Thyroid gland (tissue), 4 donors: ENCODE measurements at regions not wholly inside any gene's neighbourhood (a gene's known extent, or its start where the extent isn't known, plus 50 kb on each side); places are given as distances from the start of the nearest gene placed in this dataset.

Source experiments
- DNase-seq, 2 donors: peaks; one replicate each; pipeline ENCODE4 v3.0.0-alpha.2; 2019
- H3K27ac ChIP-seq, 3 donors: fragments of 200-600 bp; sonication (generic); 1 replicate in 2 of 3; 2 replicates in 1 of 3; pipeline ENCODE4 v1.5.1; 2016 to 2019; ENCODE audit warnings: mild to moderate bottlenecking in 1 of 3, moderate library complexity in 1 of 3
- H3K27me3 ChIP-seq: fragments of 200-600 bp; sonication (generic); one replicate; pipeline ENCODE4 v1.5.1; 2019
- H3K36me3 ChIP-seq, 2 donors: fragments of 200-600 bp; sonication (generic); one replicate each; pipeline ENCODE4 v1.5.1; 2016 to 2019
- H3K4me1 ChIP-seq, 2 donors: fragments of 200-600 bp; sonication (generic); one replicate each; pipeline ENCODE4 v1.5.1; 2017 to 2019
- H3K4me3 ChIP-seq, 3 donors: fragments of 200-600 bp; sonication (generic); replicated peaks in 1 of 3; 1 replicate in 2 of 3; 2 replicates in 1 of 3; pipeline ENCODE4 v1.5.1; 2016; ENCODE audit warnings: mild to moderate bottlenecking in 1 of 3
- H3K9me3 ChIP-seq: fragments of 200-600 bp; sonication (generic); one replicate; pipeline ENCODE4 v1.5.1; 2017
- POLR2A ChIP-seq, 2 donors: fragments of 450-650 bp; IDR thresholded peaks; one replicate each; pipeline ENCODE4 v1.6.1; 2017; ENCODE audit warnings: antibody characterized with exemption in 2 of 2, mild to moderate bottlenecking in 2 of 2, moderate library complexity in 1 of 2
- WGBS, 2 donors: methylation state at CpG; one replicate each; pipeline ENCODE4 v1.1.5; 2017; 5-methylcytosine and 5-hydroxymethylcytosine counted together
- intact Hi-C: fragments of 100-400 bp; cut with DNase I; formaldehyde crosslinking; loops from one replicate; pipeline ENCODE4 v1.15.1; 2023
- TF ChIP-seq, protein P1 (sequence below), 6 experiments: fragments of 200-600 bp in 3 of 6; fragments of 450-650 bp in 3 of 6; sonication (generic) in 3 of 6; IDR thresholded peaks; one replicate each; pipeline ENCODE4 v1.5.1; 2016 to 2019; ENCODE audit warnings: antibody characterized with exemption in 6 of 6, mild to moderate bottlenecking in 2 of 6, inconsistent platforms in 1 of 6, moderate library complexity in 1 of 6

DNA sequence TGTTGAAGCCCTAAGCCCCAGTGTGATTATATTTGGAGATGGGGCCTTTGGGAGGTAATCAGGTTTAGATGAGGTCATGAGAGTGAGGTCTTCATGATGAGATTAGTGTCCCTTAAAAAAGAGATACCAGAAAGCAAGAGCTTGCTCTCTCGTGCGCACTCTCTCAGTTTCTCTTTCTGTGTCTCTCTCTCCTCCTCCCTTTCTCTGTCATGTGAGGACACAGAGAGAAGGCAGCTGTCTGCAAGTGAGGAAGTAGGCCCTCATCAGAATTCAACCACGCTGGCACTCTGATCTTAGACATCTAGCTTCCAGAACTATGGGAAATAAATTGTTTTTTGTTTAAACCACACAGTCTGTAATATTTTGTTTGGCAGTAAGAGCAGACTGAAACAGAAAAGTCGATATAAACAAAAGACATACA, 180.5 kb downstream of the IBTK start:
- Histone ChIP-seq H3K4me1 (no peaks in the 10 kb centered on the region), H3K9me3 (no peaks in the 10 kb centered on the region), H3K36me3 (no peaks in the 10 kb centered on the region), H3K4me3 (no peak overlapping the region), H3K27ac (no peak overlapping the region), H3K27me3 (no peaks in the 10 kb centered on the region)
- no peak for TF ChIP-seq POLR2A (IDR thresholded peaks at IDR 0.05)
- TF ChIP-seq, protein P1, sequence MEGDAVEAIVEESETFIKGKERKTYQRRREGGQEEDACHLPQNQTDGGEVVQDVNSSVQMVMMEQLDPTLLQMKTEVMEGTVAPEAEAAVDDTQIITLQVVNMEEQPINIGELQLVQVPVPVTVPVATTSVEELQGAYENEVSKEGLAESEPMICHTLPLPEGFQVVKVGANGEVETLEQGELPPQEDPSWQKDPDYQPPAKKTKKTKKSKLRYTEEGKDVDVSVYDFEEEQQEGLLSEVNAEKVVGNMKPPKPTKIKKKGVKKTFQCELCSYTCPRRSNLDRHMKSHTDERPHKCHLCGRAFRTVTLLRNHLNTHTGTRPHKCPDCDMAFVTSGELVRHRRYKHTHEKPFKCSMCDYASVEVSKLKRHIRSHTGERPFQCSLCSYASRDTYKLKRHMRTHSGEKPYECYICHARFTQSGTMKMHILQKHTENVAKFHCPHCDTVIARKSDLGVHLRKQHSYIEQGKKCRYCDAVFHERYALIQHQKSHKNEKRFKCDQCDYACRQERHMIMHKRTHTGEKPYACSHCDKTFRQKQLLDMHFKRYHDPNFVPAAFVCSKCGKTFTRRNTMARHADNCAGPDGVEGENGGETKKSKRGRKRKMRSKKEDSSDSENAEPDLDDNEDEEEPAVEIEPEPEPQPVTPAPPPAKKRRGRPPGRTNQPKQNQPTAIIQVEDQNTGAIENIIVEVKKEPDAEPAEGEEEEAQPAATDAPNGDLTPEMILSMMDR (IDR thresholded peaks at IDR 0.05) = no peak
- DNase-seq = no peak
- 69 to 75% methylated on average over 4 of the region's 4 CpGs for WGBS, 2 donors
- intact Hi-C loops = no loop called here

- no peak for DNase-seq
- TF ChIP-seq, protein P1 (IDR thresholded peaks at IDR 0.05) = no peak
- no peak for TF ChIP-seq POLR2A (IDR thresholded peaks at IDR 0.05)
- H3K9me3 ChIP-seq = no peaks in the 10 kb centered on the region
- H3K36me3 ChIP-seq = no peaks in the 10 kb centered on the region
- intact Hi-C loops = no loop called here
- no peaks in the 10 kb centered on the region for H3K27me3 ChIP-seq
- no peak overlapping the region for H3K27ac ChIP-seq
- H3K4me3 ChIP-seq = no peak overlapping the region
- H3K4me1 ChIP-seq = no peaks in the 10 kb centered on the region
These were observed 181.3 kb downstream of the IBTK start for GRCh38 chr6:82066196-82066595.

DNA sequence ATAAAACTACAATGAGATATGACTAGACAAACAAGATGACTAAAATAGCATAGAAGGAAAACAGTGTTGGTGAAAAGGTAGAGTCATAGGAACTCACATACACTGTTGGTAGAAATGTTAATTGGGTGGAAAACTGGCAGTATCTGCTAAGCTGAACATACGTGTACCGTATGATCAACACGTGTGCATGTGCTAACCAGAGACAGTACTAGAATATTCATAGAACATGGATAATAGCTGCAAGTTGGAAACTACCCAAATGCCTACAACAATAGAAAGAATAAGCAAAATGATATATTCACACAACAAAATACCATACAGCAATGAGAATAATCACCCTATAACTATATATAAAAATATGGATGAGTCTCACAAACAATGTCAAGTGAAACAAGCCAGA, 184.0 kb downstream of the IBTK start:
- 90 to 96% methylated on average over 3 of the region's 3 CpGs for WGBS, 2 donors
- Histone ChIP-seq H3K27ac (no peak overlapping the region), H3K9me3 (no peaks in the 10 kb centered on the region), H3K27me3 (no peaks in the 10 kb centered on the region), H3K4me3 (no peak overlapping the region), H3K36me3 (no peaks in the 10 kb centered on the region), H3K4me1 (no peaks in the 10 kb centered on the region)
- intact Hi-C loops = no loop called here
- no peak for DNase-seq
- TF ChIP-seq, protein P1 (IDR thresholded peaks at IDR 0.05) = no peak
- no peak for TF ChIP-seq POLR2A (IDR thresholded peaks at IDR 0.05)

- 78 to 80% methylated on average over 7 of the region's 7 CpGs for WGBS, 2 donors
- intact Hi-C loops = no loop called here
These were observed 185.3 kb downstream of the IBTK start for GRCh38 chr6:82062219-82062618.

GRCh38 chr6:82057846-82058554, 189.5 kb downstream of the IBTK start:
- intact Hi-C loops = no loop called here

More at GRCh38 chr6:82062219-82062618, 185.3 kb downstream of the IBTK start:
- H3K27ac ChIP-seq = no peak overlapping the region
- DNase-seq = no peak
- no peak for TF ChIP-seq POLR2A (IDR thresholded peaks at IDR 0.05)
- TF ChIP-seq, protein P1 (IDR thresholded peaks at IDR 0.05) = no peak
- no peaks in the 10 kb centered on the region for H3K36me3 ChIP-seq
- peaks cover 0 to 7% of the 10 kb centered on the region in 2 donors for H3K4me1 ChIP-seq
- no peaks in the 10 kb centered on the region for H3K9me3 ChIP-seq
- no peak overlapping the region for H3K4me3 ChIP-seq
- H3K27me3 ChIP-seq = no peaks in the 10 kb centered on the region

More at GRCh38 chr6:82057846-82058554, 189.5 kb downstream of the IBTK start:
- H3K27me3 ChIP-seq = no peaks in the 10 kb centered on the region
- no peak overlapping the region for H3K27ac ChIP-seq
- H3K36me3 ChIP-seq = no peaks in the 10 kb centered on the region
- H3K4me1 ChIP-seq = peaks cover 0 to 7% of the 10 kb centered on the region in 2 donors
- H3K9me3 ChIP-seq = no peaks in the 10 kb centered on the region
- no peak for TF ChIP-seq POLR2A (IDR thresholded peaks at IDR 0.05)
- H3K4me3 ChIP-seq = no peak overlapping the region
- DNase-seq = peak in 1 of 2 donors; percentile 5
- 63% methylated on average over 5 of the region's 5 CpGs for WGBS, 2 donors
